ENCODE measurements at regions not wholly inside any gene's neighbourhood (a gene's known extent, or its start where the extent isn't known, plus 50 kb on each side); places are given as distances from the start of the nearest gene placed in this dataset.

- no peak for DNase-seq (ENCODE audit: low spot score)
Observed at GRCh38 chr10:64506963-64507362, 985.8 kb downstream of the REEP3 start.

GRCh38 chr10:64507651-64508028 is 986.4 kb downstream of the REEP3 start:
- no peak for DNase-seq (ENCODE audit: low spot score)

- no peak for DNase-seq (ENCODE audit: low spot score)
Observed at GRCh38 chr10:64508029-64508661, 986.9 kb downstream of the REEP3 start.

- no peak for DNase-seq (ENCODE audit: low spot score)
Observed at GRCh38 chr10:64515970-64516699, 994.9 kb downstream of the REEP3 start.

- no peak for DNase-seq (ENCODE audit: low spot score)
Observed at GRCh38 chr10:64518456-64518855, 997.3 kb downstream of the REEP3 start.

GRCh38 chr10:64519427-64519826 is 998.2 kb downstream of the REEP3 start:
- DNase-seq (ENCODE audit: low spot score): no peak

GRCh38 chr10:64519831-64520230 is 998.6 kb downstream of the REEP3 start:
- no peak for DNase-seq (ENCODE audit: low spot score)

- DNase-seq (ENCODE audit: low spot score): no peak
Observed at GRCh38 chr10:64523065-64523759, 1002.0 kb downstream of the REEP3 start.

- no peak for DNase-seq (ENCODE audit: low spot score)
Observed at GRCh38 chr10:64528294-64529002, 1007.2 kb downstream of the REEP3 start.

- no peak for DNase-seq (ENCODE audit: low spot score)
Observed at GRCh38 chr10:64529003-64529350, 1007.8 kb downstream of the REEP3 start.

GRCh38 chr10:64534616-64535015 is 1013.4 kb downstream of the REEP3 start:
- no peak for DNase-seq (ENCODE audit: low spot score)

GRCh38 chr10:64535131-64535867 is 1014.1 kb downstream of the REEP3 start:
- no peak for DNase-seq (ENCODE audit: low spot score)

- no peak for DNase-seq (ENCODE audit: low spot score)
Observed at GRCh38 chr10:64537112-64537511, 1015.9 kb downstream of the REEP3 start.

- DNase-seq (ENCODE audit: low spot score): no peak
Observed at GRCh38 chr10:64537928-64538327, 1016.7 kb downstream of the REEP3 start.

- DNase-seq (ENCODE audit: low spot score): no peak
Observed at GRCh38 chr10:64546073-64546472, 1024.9 kb downstream of the REEP3 start.

- no peak for DNase-seq (ENCODE audit: low spot score)
Observed at GRCh38 chr10:64547168-64547567, 1026.0 kb downstream of the REEP3 start.

GRCh38 chr10:64555666-64556065 is 1034.5 kb downstream of the REEP3 start:
- DNase-seq (ENCODE audit: low spot score): no peak

GRCh38 chr10:64558094-64558835 is 1037.1 kb downstream of the REEP3 start:
- no peak for DNase-seq (ENCODE audit: low spot score)

GRCh38 chr10:64571056-64571455 is 1049.9 kb downstream of the REEP3 start:
- no peak for DNase-seq (ENCODE audit: low spot score)

GRCh38 chr10:64573623-64574325 is 1052.6 kb downstream of the REEP3 start:
- DNase-seq (ENCODE audit: low spot score): no peak

GRCh38 chr10:64574371-64574770 is 1053.2 kb downstream of the REEP3 start:
- DNase-seq (ENCODE audit: low spot score): no peak
